HCT116 (cell line): ENCODE measurements at regions not wholly inside any gene's neighbourhood (a gene's known extent, or its start where the extent isn't known, plus 50 kb on each side); places are given as distances from the start of the nearest gene placed in this dataset.

Source experiments
- CBX3 ChIP-seq: IDR thresholded peaks from 2 replicates; pipeline ENCODE4 v1.6.1; 2012; ENCODE audit warnings: low read depth
- CTCF ChIP-seq, 3 experiments: fragments of 200-600 bp in 1 of 3; sonication (generic) in 1 of 3; IDR thresholded peaks in 2 of 3; conservative IDR thresholded peaks in 1 of 3; 2 replicates each; pipeline ENCODE4 v1.5.1; 2012 to 2017; ENCODE audit warnings: low read depth in 2 of 3, low read length in 2 of 3, antibody characterized with exemption in 1 of 3, borderline replicate concordance in 1 of 3, control low read depth in 1 of 3, mild to moderate bottlenecking in 1 of 3, mixed read lengths in 1 of 3, mixed run types in 1 of 3, moderate library complexity in 1 of 3; ENCODE audit not compliant: insufficient read depth in 1 of 3
- EZH2 ChIP-seq: fragments of 200-600 bp; sonication (generic); IDR thresholded peaks from 2 replicates; pipeline ENCODE4 v1.6.1; 2017; ENCODE audit warnings: antibody characterized with exemption, mixed run types
- FOSL1 ChIP-seq: IDR thresholded peaks from 2 replicates; pipeline ENCODE4 v1.6.1; 2012; ENCODE audit warnings: low read depth
- POLR2A ChIP-seq: IDR thresholded peaks from 2 replicates; pipeline ENCODE4 v1.7.0; 2011; ENCODE audit warnings: borderline replicate concordance; ENCODE audit not compliant: insufficient read depth, insufficient read length; ENCODE audit errors: extremely low read depth
- POLR2AphosphoS5 ChIP-seq: IDR thresholded peaks from 2 replicates; pipeline ENCODE4 v1.6.1; 2011; ENCODE audit warnings: mild to moderate bottlenecking, low read depth, low read length, moderate library complexity
- RAD21 ChIP-seq: IDR thresholded peaks from 2 replicates; pipeline ENCODE4 v1.6.1; 2012; ENCODE audit warnings: low read depth, mild to moderate bottlenecking
- YY1 ChIP-seq: IDR thresholded peaks from 2 replicates; pipeline ENCODE4 v1.6.1; 2011; ENCODE audit warnings: low read length, low read depth, moderate library complexity, mild to moderate bottlenecking; ENCODE audit not compliant: insufficient replicate concordance; ENCODE audit errors: extremely low read depth

- no peak for TF ChIP-seq CTCF (IDR thresholded peaks at IDR 0.05 in 2 of 3, conservative IDR thresholded peaks at IDR 0.05 in 1 of 3; ENCODE audit: borderline replicate concordance in 1 of 3, insufficient read depth in 1 of 3, low read depth in 2 of 3, low read length in 2 of 3)
- no peak for TF ChIP-seq YY1
- no peak for TF ChIP-seq EZH2
- no peak for TF ChIP-seq POLR2A
- TF ChIP-seq FOSL1: no peak
- no peak for TF ChIP-seq CBX3
- no peak for TF ChIP-seq POLR2AphosphoS5
- TF ChIP-seq RAD21: no peak
Measured at GRCh38 chr13:30052120-30052519, 201.7 kb upstream of the UBL3 start.
